Omental fat pad (tissue), 3 donors: ENCODE measurements at regions not wholly inside any gene's neighbourhood (a gene's known extent, or its start where the extent isn't known, plus 50 kb on each side); places are given as distances from the start of the nearest gene placed in this dataset.
"Not testable (repeated sequence)": the region's sequence is repeated elsewhere in the genome, so short reads cannot be mapped to it uniquely, and the experiment has no call there.

Experiments used
- ATAC-seq: fragments of 150-250 bp; one replicate; pipeline ENCODE4 v1.9.1; 2016; ENCODE audit warnings: mild to moderate bottlenecking, moderate library complexity; ENCODE audit not compliant: low FRiP score
- DNase-seq: peaks from one replicate; pipeline ENCODE4 v3.0.0-alpha.2; 2019; ENCODE audit warnings: low spot score
- TF ChIP-seq, protein P1 (sequence below), 3 donors: fragments of 450-650 bp; IDR thresholded peaks; one replicate each; pipeline ENCODE4 v1.5.1; 2016 to 2017; ENCODE audit warnings: antibody characterized with exemption in 3 of 3, mild to moderate bottlenecking in 3 of 3, moderate library complexity in 2 of 3

DNA sequence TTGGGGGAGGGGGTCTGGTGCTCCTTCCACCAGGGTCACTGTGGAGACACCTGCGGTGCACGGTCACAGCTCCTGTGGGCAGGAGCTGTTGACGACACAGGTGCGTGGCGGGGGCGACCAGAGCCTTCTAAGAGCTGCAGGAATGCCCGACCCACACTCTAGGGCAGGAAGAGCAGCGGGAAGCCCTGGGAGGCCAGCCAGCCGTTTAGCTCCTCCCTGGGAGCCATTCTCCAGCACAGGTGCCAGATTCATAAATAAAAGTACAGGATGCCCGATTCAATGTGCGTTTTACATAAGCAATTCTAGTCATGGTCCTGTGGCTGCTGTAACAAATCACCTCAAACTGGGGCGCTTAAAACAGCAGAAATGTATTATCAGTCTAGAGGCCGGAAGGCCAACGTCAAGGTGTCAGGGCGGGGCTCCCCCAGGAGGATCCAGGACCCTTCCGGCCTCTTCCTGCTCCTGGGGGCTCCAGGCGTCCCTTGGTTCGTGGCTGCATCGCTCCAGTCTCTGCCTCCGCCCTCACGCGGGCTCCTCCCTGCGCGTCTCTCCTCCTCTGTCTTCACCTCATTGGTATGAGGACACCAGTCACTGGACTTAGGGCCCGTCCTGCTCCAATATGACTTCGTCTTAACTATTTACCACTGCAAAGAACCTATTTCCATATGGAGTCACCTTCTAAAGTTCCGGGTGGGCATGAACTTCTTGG is 155.4 kb downstream of the FOXL1 start:
- TF ChIP-seq, protein P1, sequence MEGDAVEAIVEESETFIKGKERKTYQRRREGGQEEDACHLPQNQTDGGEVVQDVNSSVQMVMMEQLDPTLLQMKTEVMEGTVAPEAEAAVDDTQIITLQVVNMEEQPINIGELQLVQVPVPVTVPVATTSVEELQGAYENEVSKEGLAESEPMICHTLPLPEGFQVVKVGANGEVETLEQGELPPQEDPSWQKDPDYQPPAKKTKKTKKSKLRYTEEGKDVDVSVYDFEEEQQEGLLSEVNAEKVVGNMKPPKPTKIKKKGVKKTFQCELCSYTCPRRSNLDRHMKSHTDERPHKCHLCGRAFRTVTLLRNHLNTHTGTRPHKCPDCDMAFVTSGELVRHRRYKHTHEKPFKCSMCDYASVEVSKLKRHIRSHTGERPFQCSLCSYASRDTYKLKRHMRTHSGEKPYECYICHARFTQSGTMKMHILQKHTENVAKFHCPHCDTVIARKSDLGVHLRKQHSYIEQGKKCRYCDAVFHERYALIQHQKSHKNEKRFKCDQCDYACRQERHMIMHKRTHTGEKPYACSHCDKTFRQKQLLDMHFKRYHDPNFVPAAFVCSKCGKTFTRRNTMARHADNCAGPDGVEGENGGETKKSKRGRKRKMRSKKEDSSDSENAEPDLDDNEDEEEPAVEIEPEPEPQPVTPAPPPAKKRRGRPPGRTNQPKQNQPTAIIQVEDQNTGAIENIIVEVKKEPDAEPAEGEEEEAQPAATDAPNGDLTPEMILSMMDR (IDR thresholded peaks at IDR 0.05): no peak
- DNase-seq (no peak), ATAC-seq (no peak)

DNA sequence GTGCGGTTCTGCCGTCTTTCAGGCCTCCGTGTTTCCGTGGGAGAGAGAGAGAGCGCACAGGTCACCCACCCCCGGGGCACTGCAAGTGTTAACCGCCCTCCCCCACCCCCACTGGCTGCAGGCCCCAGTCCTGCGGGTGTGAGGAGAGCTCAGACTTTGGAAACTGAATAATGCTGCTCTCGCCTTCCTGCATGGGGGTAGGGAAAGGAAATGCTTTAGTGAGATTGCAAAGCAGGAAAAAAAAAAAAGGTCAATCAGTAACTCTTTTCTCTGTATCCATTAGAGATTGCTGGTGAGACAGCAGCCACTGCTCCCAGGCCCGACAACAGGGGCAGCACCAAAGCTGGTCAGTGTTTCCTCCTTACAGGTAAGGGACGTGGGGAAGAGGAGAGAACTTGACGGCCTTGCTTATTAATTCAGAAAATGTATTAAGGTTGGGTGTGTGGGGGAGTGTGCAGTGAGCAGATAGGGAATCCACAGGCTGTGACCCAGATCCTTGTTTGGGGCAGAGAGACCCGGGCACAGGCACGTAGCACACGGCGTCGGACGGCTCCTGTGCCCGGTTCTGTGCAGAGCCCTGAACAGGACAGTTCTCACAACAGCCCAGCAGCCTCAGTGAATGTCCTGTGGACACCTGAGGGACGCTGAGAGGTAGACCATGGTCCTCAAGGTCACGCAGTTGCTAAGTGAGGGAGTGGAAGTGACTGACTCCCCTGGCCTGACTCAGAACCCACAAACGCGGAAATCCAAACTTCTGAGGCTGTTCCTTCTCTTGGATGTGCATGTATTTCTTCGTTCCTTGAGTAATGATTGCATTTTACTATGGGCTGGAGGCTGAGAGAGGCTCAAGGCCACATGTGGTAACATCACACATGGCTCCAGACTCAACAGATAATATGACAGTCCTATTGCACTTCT is 156.5 kb downstream of the FOXL1 start:
- DNase-seq: no peak
- TF ChIP-seq, protein P1 (IDR thresholded peaks at IDR 0.05): no peak
- no peak for ATAC-seq

DNA sequence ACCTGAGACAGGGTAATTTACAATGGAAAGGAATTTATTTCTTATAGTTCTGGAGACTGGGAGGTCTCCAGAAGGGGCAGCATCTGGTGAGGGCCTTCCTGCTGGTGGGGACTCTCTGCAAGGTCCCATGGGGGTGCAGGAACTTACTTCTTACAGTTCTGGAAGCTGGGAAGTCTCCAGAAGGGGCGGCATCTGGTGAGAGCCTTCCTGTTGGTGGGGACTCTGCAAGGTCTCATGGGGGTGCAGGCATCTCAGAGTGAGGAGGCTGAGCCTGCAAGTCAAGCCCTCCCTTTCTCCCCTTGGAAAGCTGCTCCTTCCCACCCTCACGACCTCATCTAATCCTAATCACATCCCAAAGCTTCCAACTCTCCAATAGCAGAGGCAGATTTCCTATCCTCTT is 157.4 kb downstream of the FOXL1 start:
- TF ChIP-seq, protein P1 (IDR thresholded peaks at IDR 0.05): no peak
- no peak for ATAC-seq
- DNase-seq: no peak

DNA sequence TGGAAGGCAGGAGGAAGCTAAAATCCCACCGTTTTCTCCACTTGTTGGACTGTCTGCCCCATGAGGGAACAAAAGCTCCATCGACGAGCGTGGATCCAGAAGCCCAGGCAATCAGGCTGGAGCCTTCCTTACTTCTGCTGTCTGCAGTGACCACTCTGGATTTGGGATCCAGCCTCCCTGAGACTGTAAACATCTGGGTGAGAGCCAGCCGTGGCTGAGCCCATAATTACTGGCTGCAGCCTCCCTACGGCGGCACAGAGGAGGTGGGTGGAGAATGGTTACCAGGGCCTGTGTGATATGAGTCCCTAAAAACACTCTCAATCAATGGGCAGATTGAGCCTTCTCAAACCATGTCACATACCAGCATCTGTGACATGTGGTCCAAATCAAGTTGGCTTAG is 158.2 kb downstream of the FOXL1 start:
- ATAC-seq (no peak), DNase-seq (no peak)
- TF ChIP-seq, protein P1 (IDR thresholded peaks at IDR 0.05): no peak

DNA sequence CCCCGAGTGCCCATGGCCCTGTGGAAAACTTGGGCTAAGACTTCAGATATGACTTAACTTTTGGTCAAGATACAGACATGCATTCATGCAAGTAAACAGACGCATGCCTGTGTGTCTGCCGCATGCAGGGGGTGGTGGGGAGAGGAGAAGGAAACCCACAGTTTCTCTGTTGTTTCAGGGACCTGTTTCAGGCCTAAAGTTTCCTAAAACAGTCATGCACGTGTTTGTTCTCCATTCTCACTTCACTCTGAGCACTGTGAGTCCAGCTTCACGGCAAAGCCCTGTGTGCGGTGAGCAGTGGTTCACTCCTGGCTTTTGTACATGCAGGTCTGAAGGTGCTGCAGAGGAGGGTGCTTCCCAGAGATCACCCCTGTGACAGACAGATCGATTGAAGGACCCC is 158.7 kb downstream of the FOXL1 start:
- DNase-seq (no peak), ATAC-seq (no peak)
- TF ChIP-seq, protein P1 (IDR thresholded peaks at IDR 0.05): no peak

DNA sequence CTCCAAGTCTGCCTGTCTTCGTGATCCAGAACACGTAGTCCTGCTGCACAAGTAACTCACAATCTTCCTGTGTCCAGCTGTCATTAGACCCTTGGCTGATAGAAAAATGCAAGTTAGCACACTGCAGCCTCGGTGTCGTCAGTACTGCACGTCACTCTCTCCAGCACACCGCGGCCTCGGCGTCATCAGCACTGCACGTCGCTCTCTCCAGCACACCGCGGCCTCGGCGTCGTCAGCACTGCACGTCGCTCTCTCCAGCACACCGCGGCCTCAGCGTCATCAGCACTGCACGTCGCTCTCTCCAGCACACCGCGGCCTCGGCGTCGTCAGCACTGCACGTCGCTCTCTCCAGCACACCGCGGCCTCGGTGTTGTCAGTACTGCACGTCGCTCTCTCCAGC is 160.0 kb downstream of the FOXL1 start:
- ATAC-seq, DNase-seq: not testable (repeated sequence)

DNA sequence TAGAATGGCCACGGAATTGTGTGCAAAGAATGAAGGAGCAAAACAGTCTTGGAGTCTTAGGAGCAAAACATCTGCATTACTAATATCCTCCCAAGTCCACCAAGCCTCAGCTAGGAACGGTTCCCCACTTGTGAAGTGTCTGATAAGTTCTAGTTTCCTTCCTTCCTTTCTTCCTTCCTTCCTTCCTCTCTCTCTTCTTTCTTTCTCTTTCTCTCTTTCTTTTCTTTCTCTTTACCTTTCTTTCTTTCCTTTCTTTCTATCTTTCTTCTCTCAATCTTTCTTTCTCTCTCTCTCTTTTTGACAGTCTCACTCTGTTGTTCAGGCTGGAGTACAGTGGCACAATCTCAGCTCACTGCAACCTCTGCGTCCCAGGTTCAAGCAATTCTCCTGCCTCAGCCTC is 160.8 kb downstream of the FOXL1 start:
- ATAC-seq (no peak), DNase-seq (no peak)
- TF ChIP-seq, protein P1 (IDR thresholded peaks at IDR 0.05): no peak
